Esophagus muscularis mucosa (tissue), 4 donors: ENCODE measurements at regions not wholly inside any gene's neighbourhood (a gene's known extent, or its start where the extent isn't known, plus 50 kb on each side); places are given as distances from the start of the nearest gene placed in this dataset.

ENCODE experiments used
- DNase-seq: peaks from one replicate; pipeline ENCODE4 v3.0.0-alpha.2; 2017; ENCODE audit errors: extremely low spot score
- H3K27ac ChIP-seq, 4 donors: fragments of 200-600 bp; sonication (generic); replicated peaks in 1 of 4; 1 replicate in 3 of 4; 2 replicates in 1 of 4; pipeline ENCODE4 v1.5.1; 2016 to 2019; ENCODE audit warnings: mild to moderate bottlenecking in 1 of 4
- H3K27me3 ChIP-seq, 4 donors: fragments of 200-600 bp; sonication (generic); one replicate each; pipeline versions ENCODE4 v1.5.1 to v1.6.0; 2016 to 2019
- H3K36me3 ChIP-seq, 4 donors: fragments of 200-600 bp; sonication (generic); one replicate each; pipeline ENCODE4 v1.5.1; 2016 to 2019
- H3K4me1 ChIP-seq, 4 donors: fragments of 200-600 bp; sonication (generic); one replicate each; pipeline ENCODE4 v1.5.1; 2016 to 2019
- H3K4me3 ChIP-seq, 4 donors: fragments of 200-600 bp; sonication (generic); 1 replicate in 2 of 4; 2 replicates in 2 of 4; pipeline ENCODE4 v1.5.1; 2016 to 2019; ENCODE audit warnings: mild to moderate bottlenecking in 4 of 4, moderate library complexity in 1 of 4
- H3K9me3 ChIP-seq, 4 donors: fragments of 200-600 bp; sonication (generic); 1 replicate in 3 of 4; 2 replicates in 1 of 4; pipeline ENCODE4 v1.5.1; 2016 to 2019
- CTCF ChIP-seq, 3 experiments: fragments of 200-600 bp in 2 of 3; fragments of 450-650 bp in 1 of 3; sonication (generic) in 2 of 3; IDR thresholded peaks; one replicate each; pipeline ENCODE4 v1.5.1; 2017 to 2019; ENCODE audit warnings: antibody characterized with exemption in 3 of 3, mild to moderate bottlenecking in 2 of 3, moderate library complexity in 1 of 3
- EP300 ChIP-seq: sonication (generic); formaldehyde crosslinking; IDR thresholded peaks from one replicate; pipeline ENCODE4 v1.6.1; 2017; ENCODE audit warnings: antibody characterized with exemption
- POLR2A ChIP-seq: fragments of 450-650 bp; IDR thresholded peaks from one replicate; pipeline ENCODE4 v1.6.1; 2017; ENCODE audit warnings: antibody characterized with exemption, moderate library complexity, mild to moderate bottlenecking, low read depth
- POLR2AphosphoS5 ChIP-seq, 2 donors: sonication (generic); formaldehyde crosslinking; IDR thresholded peaks; one replicate each; pipeline ENCODE4 v1.6.1; 2017; ENCODE audit warnings: antibody characterized with exemption in 2 of 2
- WGBS: methylation state at CpG from one replicate; pipeline ENCODE4 v1.1.5; 2018; 5-methylcytosine and 5-hydroxymethylcytosine counted together
- intact Hi-C: fragments of 100-400 bp; cut with DNase I; formaldehyde crosslinking; loops from one replicate; pipeline ENCODE4 v1.15.1; 2023

- TF ChIP-seq POLR2AphosphoS5 (IDR thresholded peaks at IDR 0.05) (no peak), POLR2A (no peak), CTCF (IDR thresholded peaks at IDR 0.05) (no peak), EP300 (no peak)
- Histone ChIP-seq H3K27ac (no peak overlapping the region), H3K36me3 (no peaks in the 10 kb centered on the region), H3K9me3 (peaks cover 0 to 9% (median 0%) of the 10 kb centered on the region in 4 donors), H3K4me1 (no peaks in the 10 kb centered on the region), H3K27me3 (no peaks in the 10 kb centered on the region), H3K4me3 (no peak overlapping the region)
- WGBS, result 65% methylated on average over 1 of the region's 1 CpG
- no peak for DNase-seq
- intact Hi-C loops, result no loop called here
Measured at GRCh38 chr5:167361795-167362194, 929.6 kb upstream of the WWC1 start.

GRCh38 chr5:167363065-167363464 lies 928.4 kb upstream of the WWC1 start:
- no peak overlapping the region for H3K27ac ChIP-seq
- TF ChIP-seq EP300, result no peak
- TF ChIP-seq POLR2AphosphoS5 (IDR thresholded peaks at IDR 0.05), result no peak
- no peak for TF ChIP-seq POLR2A
- no peak for TF ChIP-seq CTCF (IDR thresholded peaks at IDR 0.05)
- H3K4me3 ChIP-seq, result no peak overlapping the region
- WGBS, result 89% methylated on average over 2 of the region's 2 CpGs
- no peak for DNase-seq
- no peaks in the 10 kb centered on the region for H3K27me3 ChIP-seq
- intact Hi-C loops, result no loop called here
- no peaks in the 10 kb centered on the region for H3K4me1 ChIP-seq
- peaks cover 0 to 9% (median 0%) of the 10 kb centered on the region in 4 donors for H3K9me3 ChIP-seq
- no peaks in the 10 kb centered on the region for H3K36me3 ChIP-seq

GRCh38 chr5:167375125-167375524 lies 916.3 kb upstream of the WWC1 start:
- TF ChIP-seq POLR2AphosphoS5 (IDR thresholded peaks at IDR 0.05), result no peak
- TF ChIP-seq CTCF (IDR thresholded peaks at IDR 0.05), result no peak
- no peak for TF ChIP-seq POLR2A
- no peak for TF ChIP-seq EP300
- Histone ChIP-seq H3K27ac (no peak overlapping the region), H3K4me1 (no peaks in the 10 kb centered on the region), H3K9me3 (no peaks in the 10 kb centered on the region), H3K4me3 (no peak overlapping the region), H3K36me3 (no peaks in the 10 kb centered on the region), H3K27me3 (no peaks in the 10 kb centered on the region)
- no peak for DNase-seq
- 87% methylated on average over 17 of the region's 17 CpGs for WGBS
- intact Hi-C loops, result no loop called here

GRCh38 chr5:167378894-167379723 lies 912.3 kb upstream of the WWC1 start:
- no peak for TF ChIP-seq POLR2A
- no peak for TF ChIP-seq CTCF (IDR thresholded peaks at IDR 0.05)
- TF ChIP-seq EP300, result no peak
- no peak for TF ChIP-seq POLR2AphosphoS5 (IDR thresholded peaks at IDR 0.05)
- intact Hi-C loops, result no loop called here
- 77% methylated on average over 9 of the region's 9 CpGs for WGBS

GRCh38 chr5:167381457-167381856 lies 910.0 kb upstream of the WWC1 start:
- DNase-seq, result no peak
- H3K4me1 ChIP-seq, result no peaks in the 10 kb centered on the region
- 89% methylated on average over 1 of the region's 1 CpG for WGBS
- TF ChIP-seq CTCF (IDR thresholded peaks at IDR 0.05) (no peak), EP300 (no peak)
- no peak overlapping the region for H3K4me3 ChIP-seq
- intact Hi-C loops, result no loop called here
- no peaks in the 10 kb centered on the region for H3K9me3 ChIP-seq
- H3K27ac ChIP-seq, result no peak overlapping the region
- no peaks in the 10 kb centered on the region for H3K36me3 ChIP-seq
- H3K27me3 ChIP-seq, result no peaks in the 10 kb centered on the region

More at GRCh38 chr5:167378894-167379723, 912.3 kb upstream of the WWC1 start:
- H3K4me1 ChIP-seq, result no peaks in the 10 kb centered on the region
- no peak overlapping the region for H3K27ac ChIP-seq
- DNase-seq, result no peak
- H3K36me3 ChIP-seq, result no peaks in the 10 kb centered on the region
- no peaks in the 10 kb centered on the region for H3K27me3 ChIP-seq
- H3K9me3 ChIP-seq, result no peaks in the 10 kb centered on the region
- H3K4me3 ChIP-seq, result no peak overlapping the region
